ENCODE measurements at regions not wholly inside any gene's neighbourhood (a gene's known extent, or its start where the extent isn't known, plus 50 kb on each side); places are given as distances from the start of the nearest gene placed in this dataset.

- DNase-seq, result no peak
These were observed 84.5 kb upstream of the GPR26 start for GRCh38 chr10:123581656-123582055.

DNA sequence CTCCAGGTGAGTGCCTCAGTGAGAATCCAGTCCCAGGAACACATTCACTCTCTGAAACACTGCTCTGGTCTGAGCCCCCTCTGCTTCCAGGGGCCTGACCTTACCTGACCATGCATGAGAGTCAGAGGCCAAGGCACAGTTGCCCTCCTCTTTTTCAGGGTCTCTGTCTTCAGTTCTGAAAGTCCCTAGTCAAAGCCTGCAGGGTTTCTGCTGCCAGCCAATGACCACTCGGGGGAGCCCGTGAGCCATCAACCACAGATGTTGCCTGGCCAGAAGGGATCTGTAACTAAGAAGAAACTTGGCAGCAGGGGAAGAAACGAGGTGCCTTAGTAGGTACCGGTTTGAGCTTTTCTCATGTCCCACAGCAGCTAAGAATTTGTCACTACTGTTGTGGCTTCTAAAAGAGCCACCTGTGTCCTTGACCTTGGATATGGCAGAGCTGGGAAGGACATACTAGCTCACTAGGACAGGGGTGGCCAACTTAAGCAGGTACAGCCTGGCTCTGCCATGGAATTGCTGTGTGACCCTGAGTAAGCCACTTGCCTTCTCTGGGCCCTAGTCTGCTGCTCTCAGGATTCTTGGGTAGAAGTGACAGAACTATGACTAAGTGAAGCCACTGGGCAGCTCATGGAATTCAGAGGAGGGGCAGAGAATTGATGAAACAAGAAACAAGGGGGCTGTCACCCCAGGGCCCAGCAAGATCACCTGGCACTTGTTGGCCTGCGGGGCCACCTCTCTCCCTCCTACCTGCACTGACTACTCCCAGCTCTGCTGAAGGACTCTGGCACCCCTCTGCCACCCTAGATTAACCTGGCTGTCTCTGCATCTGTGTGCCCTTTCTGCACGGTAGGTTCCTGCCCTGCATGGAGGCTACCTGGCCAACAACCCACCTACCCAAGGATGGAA, 83.8 kb upstream of the GPR26 start:
- peak; percentile 30 to 33 for DNase-seq

DNA sequence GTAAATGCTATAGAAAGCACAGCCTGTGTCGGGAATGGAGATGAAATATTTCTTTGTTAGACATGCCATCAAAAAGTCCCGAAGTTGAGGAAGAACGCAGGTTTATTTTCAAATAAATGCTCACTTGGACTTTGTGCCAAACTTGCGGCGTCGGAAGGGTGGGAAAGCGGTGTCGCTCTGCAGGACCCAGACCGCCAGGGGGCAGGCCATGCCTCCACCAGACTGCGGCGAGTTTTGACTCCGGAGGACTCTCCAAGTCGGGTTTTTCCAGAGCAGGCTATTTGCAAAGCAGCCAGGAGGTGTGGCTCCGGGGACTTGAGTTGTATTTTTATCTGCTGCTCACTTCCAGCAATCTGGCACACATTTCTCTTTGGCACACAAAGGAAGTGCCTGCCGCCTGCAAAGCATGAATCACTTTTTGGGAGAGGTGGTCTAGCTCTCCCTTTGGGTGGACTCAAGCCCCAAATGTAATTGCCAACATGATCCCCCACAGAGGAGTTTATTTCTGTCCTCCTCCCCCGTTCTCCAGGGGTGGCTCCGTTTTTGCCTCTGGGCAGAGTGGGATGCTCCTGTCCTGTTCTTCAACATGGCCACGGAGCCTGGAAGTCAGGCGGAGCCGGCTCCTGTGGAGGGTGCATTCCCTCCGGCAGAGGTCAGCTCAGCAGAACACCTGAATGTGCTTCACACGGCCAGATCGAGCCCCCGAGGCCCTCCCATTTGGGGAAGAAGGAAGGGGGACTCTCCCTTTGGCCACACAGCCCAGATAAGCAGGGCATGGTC, 82.3 kb upstream of the GPR26 start:
- no peak for DNase-seq

DNA sequence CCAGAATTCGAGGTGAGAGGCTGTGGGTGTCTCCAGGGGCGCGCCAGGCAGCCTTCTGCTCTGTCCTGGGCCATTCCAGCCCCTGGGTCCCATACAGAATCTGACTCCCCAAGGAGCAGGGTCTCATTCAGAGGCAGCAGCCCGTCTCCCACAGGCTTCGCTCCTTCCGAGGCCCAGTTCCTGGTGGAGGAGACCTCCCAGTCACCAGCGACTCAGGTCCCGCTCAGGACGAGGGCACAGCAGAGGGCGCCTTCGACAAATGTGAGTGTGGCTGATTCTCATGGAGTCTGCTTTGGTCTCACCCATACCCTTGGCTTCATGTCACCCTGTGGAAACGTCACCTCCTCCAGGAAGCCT, 81.8 kb upstream of the GPR26 start:
- no peak for DNase-seq

GRCh38 chr10:123585477-123586445, 80.4 kb upstream of the GPR26 start:
- DNase-seq, result no peak

DNA sequence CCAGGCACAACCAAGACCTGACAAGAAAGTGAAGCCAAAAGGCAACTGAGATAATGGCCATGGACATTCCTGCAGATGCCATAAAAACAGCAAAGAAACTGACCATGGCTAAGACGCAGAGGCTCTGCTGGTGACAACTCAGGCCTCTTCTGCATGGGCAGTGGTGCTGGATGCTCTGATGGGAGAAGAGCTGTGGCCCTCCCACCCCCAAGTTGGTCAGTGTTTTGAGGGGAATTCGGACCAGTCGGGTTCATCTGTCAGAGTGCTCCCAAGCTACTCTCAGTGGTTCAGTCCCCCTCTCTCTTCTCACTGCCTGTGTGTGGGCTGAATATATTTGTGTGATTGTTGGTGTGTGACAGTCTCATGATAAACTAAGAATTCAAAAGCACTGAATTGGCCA, 79.0 kb upstream of the GPR26 start:
- no peak for DNase-seq

- no peak for DNase-seq
These were observed 77.7 kb upstream of the GPR26 start for GRCh38 chr10:123588386-123588914.

- DNase-seq, result no peak
These were observed 70.5 kb upstream of the GPR26 start for GRCh38 chr10:123595661-123596060.

- no peak for DNase-seq
These were observed 68.5 kb upstream of the GPR26 start for GRCh38 chr10:123597676-123598075.

- DNase-seq, result no peak
These were observed 66.7 kb upstream of the GPR26 start for GRCh38 chr10:123599366-123599849.

GRCh38 chr10:123600177-123600576, 66.0 kb upstream of the GPR26 start:
- no peak for DNase-seq

GRCh38 chr10:123603130-123603529, 63.0 kb upstream of the GPR26 start:
- DNase-seq, result no peak

DNA sequence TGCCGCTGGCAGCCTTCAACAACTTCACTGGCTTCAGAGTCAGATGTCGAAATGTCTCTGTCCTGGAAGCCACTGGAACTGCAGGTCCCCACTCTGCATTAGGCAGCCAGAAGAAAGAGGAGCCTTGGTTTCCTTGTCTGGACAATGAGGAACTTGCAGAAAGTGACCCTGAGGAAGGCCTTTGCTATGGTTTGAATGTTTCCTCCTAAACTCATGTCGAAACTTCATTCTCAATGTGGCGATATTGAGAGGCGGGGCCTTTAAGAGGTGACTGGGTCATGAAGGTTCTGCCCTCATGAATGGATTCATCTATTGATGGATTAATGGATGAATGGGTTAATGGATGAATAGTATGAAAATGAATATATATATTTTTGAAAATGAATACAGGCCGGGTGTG, 61.6 kb upstream of the GPR26 start:
- DNase-seq, result peak in 1 of 2 experiments; percentile 7

- DNase-seq, result no peak
These were observed 60.1 kb upstream of the GPR26 start for GRCh38 chr10:123606006-123606405.

DNA sequence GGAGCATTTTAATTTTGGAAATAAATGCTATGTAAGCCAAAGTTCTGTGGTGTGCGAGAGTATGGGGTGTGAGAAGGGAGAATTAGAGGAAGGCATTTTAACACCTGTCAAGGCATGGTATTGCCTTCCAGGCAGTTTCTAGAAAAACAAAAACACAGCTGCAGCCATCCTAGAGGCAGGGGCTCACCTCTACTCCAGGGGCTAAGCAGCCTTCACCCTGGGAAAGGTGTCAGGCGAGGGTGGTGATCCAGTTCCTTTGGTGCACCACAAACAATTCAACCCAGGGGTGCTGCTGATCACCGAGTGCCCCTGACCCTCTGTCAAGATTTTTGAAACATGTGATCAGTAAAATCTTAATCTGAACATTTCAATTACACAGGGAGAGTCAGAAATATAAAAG, 59.2 kb upstream of the GPR26 start:
- no peak for DNase-seq

- DNase-seq, result no peak
These were observed 58.8 kb upstream of the GPR26 start for GRCh38 chr10:123607386-123607785.

- DNase-seq, result no peak
These were observed 58.1 kb upstream of the GPR26 start for GRCh38 chr10:123608047-123608446.

GRCh38 chr10:123611243-123611642, 54.9 kb upstream of the GPR26 start:
- DNase-seq, result no peak

GRCh38 chr10:123611876-123612275, 54.3 kb upstream of the GPR26 start:
- no peak for DNase-seq

DNA sequence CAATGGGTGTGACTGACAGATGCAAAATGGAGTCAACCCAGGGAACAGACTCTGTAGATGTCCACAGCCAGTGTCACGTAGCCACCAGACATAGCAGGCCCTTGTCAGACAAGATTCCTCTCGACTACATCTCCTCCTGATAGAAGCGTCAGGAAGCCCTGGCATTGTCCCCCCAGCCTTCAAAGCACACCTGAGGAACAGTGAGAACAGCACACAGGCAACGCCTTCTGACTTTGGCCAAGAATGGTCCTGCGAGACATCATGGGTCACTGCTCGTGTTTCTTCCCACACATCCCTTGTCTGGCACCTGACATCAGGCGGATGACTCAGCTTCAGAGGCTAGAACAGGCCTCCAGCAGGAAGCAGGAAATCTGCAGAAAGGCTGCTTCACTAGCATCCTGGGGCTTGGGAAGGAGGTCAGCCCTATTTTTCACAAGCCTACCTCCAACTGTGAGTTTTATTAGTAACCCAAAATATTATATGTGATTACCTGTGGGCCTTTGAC, 52.8 kb upstream of the GPR26 start:
- no peak for DNase-seq

- peak in 1 of 2 experiments; percentile 2 for DNase-seq
These were observed 51.3 kb upstream of the GPR26 start for GRCh38 chr10:123614888-123615287.

All from AML-193 (cell line).